ENCODE measurements at regions not wholly inside any gene's neighbourhood (a gene's known extent, or its start where the extent isn't known, plus 50 kb on each side); places are given as distances from the start of the nearest gene placed in this dataset.

- DNase-seq (ENCODE audit: low spot score), result no peak
Observed at GRCh38 chr3:127107491-127108375, 85.2 kb upstream of the PRR23E start.

- no peak for DNase-seq (ENCODE audit: low spot score)
Observed at GRCh38 chr3:127108796-127109195, 84.1 kb upstream of the PRR23E start.

GRCh38 chr3:127110982-127111693 lies 81.8 kb upstream of the PRR23E start:
- DNase-seq (ENCODE audit: low spot score), result no peak

- no peak for DNase-seq (ENCODE audit: low spot score)
Observed at GRCh38 chr3:127112796-127113570, 79.9 kb upstream of the PRR23E start.

- DNase-seq (ENCODE audit: low spot score), result no peak
Observed at GRCh38 chr3:127113571-127113891, 79.4 kb upstream of the PRR23E start.

- no peak for DNase-seq (ENCODE audit: low spot score)
Observed at GRCh38 chr3:127114337-127115070, 78.4 kb upstream of the PRR23E start.

- no peak for DNase-seq (ENCODE audit: low spot score)
Observed at GRCh38 chr3:127115691-127116351, 77.1 kb upstream of the PRR23E start.

GRCh38 chr3:127118366-127118765 lies 74.6 kb upstream of the PRR23E start:
- no peak for DNase-seq (ENCODE audit: low spot score)

- no peak for DNase-seq (ENCODE audit: low spot score)
Observed at GRCh38 chr3:127119693-127120464, 73.1 kb upstream of the PRR23E start.

GRCh38 chr3:127120851-127121647 lies 71.9 kb upstream of the PRR23E start:
- no peak for DNase-seq (ENCODE audit: low spot score)

GRCh38 chr3:127121885-127122284 lies 71.0 kb upstream of the PRR23E start:
- DNase-seq (ENCODE audit: low spot score), result no peak

- no peak for DNase-seq (ENCODE audit: low spot score)
Observed at GRCh38 chr3:127123533-127123932, 69.4 kb upstream of the PRR23E start.

- no peak for DNase-seq (ENCODE audit: low spot score)
Observed at GRCh38 chr3:127124120-127124519, 68.8 kb upstream of the PRR23E start.

GRCh38 chr3:127131424-127132170 lies 61.3 kb upstream of the PRR23E start:
- no peak for DNase-seq (ENCODE audit: low spot score)

GRCh38 chr3:127132876-127133275 lies 60.1 kb upstream of the PRR23E start:
- DNase-seq (ENCODE audit: low spot score), result no peak

GRCh38 chr3:127133971-127134370 lies 59.0 kb upstream of the PRR23E start:
- DNase-seq (ENCODE audit: low spot score), result no peak

- DNase-seq (ENCODE audit: low spot score), result no peak
Observed at GRCh38 chr3:127134466-127134865, 58.5 kb upstream of the PRR23E start.

GRCh38 chr3:127134887-127135240 lies 58.1 kb upstream of the PRR23E start:
- DNase-seq (ENCODE audit: low spot score), result no peak
